DMS53 (cell line): ENCODE measurements at regions not wholly inside any gene's neighbourhood (a gene's known extent, or its start where the extent isn't known, plus 50 kb on each side); places are given as distances from the start of the nearest gene placed in this dataset.
A peak's percentile ranks its signal among the peaks of the same experiment; 100 is the strongest.

Source experiments
- DNase-seq: peaks from one replicate; lab custom pipeline; 2025; lab: John Stamatoyannopoulos, UW

DNA sequence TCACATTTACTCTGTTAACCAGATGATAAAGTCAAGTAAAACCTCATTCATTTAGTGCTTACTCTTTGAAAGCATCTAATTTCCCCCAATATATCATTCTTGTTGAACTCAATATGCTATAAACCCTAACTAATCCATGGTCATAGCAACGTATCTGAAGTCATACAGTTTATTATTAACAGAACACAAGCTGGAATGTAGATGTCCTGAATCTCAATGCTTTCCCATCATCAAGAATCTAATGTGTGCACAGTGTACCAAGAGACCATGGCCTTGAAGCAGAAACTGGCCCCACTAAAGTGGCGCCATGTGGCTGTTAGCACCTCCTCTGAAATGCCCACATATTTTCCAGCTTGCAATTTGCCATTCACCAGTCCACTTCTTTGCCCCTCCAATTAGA is 245.8 kb downstream of the SOX9 start:
- no peak for DNase-seq

GRCh38 chr17:72368191-72368590 is 247.4 kb downstream of the SOX9 start:
- no peak for DNase-seq

- DNase-seq: no peak
These were observed 248.5 kb downstream of the SOX9 start for GRCh38 chr17:72369366-72369765.

DNA sequence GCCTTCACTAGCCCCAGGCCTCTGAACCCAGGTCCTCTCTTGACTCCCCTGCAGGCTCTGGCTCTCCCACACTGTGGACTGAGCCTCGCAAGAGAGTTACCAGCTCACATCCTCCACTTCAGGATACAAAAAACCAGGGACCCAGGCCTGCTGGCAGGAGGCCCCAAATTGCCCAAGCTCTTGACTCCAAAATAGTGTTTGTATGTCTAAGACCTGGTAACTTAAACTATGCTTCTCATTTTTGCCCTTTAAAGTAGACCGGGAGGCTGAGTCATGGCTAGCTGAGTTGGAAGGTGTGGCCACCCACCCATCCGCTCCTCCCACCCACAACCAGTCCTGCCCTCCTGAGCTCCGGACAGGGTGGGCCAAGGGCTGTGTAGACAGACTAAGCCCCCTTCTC is 250.0 kb downstream of the SOX9 start:
- DNase-seq: no peak

- DNase-seq: no peak
These were observed 251.4 kb downstream of the SOX9 start for GRCh38 chr17:72372185-72372584.

DNA sequence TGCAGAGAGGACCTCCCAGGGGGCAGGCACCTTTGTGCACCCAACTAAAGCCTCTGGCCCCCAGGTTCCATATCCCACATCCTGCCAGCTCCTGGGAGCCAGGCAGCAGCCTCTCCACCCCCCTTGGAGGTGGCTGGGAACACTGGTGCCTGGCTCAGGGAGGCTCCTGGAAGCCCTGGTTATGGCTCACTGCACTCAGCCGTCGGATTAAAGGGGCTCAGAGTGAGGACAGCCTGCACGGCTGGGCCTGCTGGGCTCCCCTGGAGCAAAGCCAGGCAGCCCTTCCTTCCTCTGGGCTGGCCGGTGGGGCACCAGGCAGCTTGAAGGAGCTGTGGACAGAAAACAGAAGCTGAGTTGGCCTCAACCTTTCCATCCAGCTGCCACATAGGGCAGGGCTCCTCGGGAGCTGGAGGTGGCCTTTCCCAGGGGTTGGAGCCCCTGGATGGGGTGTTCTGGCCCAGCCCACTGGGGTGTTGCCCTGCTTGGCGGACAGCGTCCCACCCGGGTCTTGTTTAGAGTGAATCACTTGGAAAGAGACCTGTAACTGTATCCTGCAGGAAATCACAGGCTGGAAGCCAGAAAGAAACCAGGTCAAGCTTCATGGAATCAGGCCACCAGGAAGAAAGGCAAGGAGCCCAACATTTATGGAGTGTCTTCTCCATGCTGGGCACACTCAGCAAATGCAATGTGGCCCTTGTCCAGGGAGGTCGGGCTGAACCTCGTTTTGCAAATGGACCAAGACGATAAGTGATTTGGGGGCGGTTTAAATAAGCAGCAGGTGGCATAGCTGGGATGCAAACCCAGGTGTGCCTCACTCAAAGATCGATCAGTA is 253.3 kb downstream of the SOX9 start:
- no peak for DNase-seq

GRCh38 chr17:72376526-72377345 is 255.9 kb downstream of the SOX9 start:
- DNase-seq: no peak

- DNase-seq: no peak
These were observed 257.9 kb downstream of the SOX9 start for GRCh38 chr17:72378414-72379390.

DNA sequence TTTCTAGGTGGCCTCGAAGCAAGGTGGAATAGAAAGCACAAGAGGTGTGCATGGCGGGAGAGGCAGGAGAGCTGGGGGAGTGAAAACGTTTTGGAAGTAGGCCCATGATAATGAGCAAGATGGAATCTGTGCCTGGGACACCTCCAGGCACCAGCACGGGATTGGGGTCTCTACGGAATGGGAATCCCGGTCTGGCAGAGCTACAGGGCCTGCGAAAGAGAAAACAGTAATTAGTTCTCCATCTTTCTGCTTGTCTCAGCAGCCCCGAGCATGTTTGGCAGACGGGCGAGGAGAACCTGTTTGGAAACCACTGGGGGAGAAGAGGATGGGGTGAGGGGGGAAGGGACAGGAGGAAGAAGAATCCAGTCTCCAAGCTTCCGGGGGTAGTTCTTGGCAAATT is 258.7 kb downstream of the SOX9 start:
- DNase-seq: no peak

DNA sequence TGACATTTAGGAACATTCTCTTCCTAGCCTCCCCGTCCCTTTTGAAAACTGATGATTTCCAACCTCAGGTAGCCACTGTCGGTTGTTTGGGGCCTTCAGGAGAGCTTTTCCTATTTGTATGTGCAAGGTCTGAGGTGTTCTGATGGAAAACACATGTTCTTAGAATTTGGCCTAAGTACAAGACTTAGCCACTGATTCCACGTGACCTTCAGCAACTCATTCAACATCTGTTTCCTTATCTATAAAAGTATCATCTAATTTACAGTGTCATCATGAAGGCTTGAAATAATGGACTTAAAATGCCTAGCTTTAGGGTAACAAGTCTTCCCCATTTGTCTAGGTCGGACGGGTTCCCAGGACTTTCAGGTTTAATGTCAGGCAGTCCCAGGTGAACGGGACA is 259.3 kb downstream of the SOX9 start:
- DNase-seq: no peak

DNA sequence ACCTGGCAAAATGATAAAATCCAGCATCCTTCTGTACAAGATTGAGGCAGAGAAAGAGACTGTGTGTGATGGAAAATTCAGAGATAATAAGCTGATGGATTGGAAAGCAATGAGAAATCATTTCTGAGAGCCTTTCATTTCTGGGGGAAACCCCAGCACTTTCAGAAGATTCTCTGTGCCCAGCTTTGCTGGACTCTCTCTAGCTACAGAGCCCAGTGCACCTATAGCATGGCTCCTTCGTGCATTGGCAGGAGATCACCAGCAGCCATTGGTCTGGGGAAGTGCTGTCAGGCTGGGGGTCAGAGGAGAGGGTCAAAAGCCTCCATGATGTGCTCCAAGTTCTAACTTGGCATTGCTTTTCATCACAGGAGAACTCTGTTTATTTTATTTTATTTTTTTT is 259.9 kb downstream of the SOX9 start:
- no peak for DNase-seq

DNA sequence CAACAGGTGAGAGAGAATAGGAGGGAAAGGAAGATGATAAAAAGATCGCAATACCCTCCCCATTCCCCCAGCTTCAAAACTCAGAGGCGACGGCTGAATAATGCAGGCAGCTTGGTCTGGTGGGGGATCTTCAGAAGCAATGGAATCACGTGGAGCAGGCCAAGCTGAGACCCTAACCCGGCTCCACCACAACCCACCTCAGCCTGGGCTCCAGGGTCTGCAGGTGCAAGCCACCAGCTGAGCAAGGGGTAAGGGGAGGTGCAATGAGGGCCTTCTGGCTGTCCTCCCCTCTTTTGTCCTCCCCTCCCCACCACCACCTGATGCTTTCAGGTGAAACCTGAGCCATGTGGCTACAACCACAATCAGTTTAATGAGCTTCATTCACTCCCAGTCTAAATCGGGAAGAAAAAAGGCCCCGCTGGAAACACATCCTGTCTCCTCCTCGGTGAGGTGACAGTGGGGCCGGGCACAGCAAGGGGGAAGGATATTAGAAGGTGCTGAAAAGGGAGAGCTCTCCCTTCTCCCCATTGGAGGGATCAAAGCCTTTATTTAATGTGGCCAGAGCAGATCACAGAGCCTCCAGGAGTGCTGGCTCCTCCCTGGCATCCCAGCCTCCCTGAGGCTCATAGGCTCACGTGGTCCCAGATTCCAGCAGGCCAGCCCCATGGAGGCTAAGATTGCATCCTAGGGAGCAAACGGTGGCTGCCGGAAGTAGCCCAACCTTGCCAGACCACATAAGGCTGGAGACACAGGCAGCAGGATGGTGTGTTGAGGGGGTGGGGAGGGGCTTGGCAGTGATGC is 261.0 kb downstream of the SOX9 start:
- peak; percentile 13 for DNase-seq

- DNase-seq: no peak
These were observed 262.3 kb downstream of the SOX9 start for GRCh38 chr17:72382971-72383722.

DNA sequence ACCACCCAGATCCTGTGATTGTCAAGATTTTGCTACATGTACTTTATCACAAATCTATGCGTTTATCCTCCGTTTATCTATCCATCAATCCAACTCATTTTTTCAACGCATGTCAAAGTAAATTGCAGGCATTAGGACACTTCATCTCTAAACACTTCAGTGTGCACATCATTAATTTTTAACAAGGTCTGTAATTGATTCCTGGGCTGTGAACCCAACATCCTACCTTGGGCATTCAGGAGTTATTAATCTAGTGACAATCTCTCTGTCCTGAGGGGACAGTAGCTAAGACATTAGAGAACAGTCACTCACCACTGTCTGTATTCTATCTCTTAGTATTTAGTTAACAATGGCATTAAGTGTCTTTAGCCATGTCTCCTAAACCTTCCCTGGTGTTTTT is 264.7 kb downstream of the SOX9 start:
- DNase-seq: no peak

- DNase-seq: peak; percentile 27
These were observed 265.4 kb downstream of the SOX9 start for GRCh38 chr17:72386173-72386572.

DNA sequence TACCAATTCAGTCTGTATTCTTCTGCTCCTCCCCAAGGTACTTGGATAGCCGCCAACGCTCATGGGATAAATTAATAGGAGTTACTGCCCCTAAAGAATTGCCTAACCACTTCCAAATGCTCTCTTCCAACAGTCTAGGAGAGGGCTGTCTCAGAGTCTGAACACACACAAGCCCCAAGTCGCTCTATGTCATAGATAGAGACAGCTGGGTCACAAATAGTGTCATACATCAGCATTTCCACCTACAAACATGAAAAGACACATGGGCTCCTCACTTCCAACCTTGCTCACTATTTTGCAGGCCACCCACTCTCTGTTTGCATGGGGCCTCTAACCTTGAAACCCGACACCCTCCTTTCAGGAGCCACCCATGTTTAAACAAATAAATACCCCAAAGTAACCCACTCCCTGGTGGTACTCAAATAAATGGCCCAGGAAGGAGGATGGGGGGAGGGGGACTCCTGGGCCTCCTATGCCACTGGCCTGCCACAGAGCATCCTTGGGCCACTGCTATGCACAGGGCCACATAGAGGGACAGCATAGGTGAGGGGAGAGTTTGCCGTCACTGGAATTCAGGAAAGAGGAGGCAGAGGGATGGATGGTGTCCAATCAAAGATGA is 265.9 kb downstream of the SOX9 start:
- DNase-seq: peak; percentile 49

DNA sequence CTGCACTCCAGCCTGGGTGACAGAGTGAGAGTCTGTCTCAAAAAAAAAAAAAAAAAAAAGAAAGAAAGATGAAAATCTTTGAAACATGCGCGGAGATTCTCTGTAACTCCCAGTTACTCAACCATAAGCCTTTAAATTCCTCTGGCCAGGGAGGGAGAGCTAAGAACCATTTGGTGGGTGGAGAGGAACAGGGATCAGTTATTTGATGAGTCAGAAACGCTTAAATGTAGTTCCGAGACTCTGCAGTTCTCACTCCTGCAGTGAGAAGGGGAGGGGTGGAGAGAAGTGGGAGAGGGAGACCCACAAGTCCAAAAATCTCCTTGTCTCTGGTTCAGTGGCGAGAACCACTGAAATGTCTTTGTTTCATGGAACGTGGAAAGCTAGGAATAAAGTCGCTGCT is 266.7 kb downstream of the SOX9 start:
- no peak for DNase-seq

GRCh38 chr17:72387969-72388368 is 267.1 kb downstream of the SOX9 start:
- no peak for DNase-seq

- peak; percentile 43 for DNase-seq
These were observed 268.1 kb downstream of the SOX9 start for GRCh38 chr17:72388765-72389473.
